A673 (cell line): ENCODE measurements at regions not wholly inside any gene's neighbourhood (a gene's known extent, or its start where the extent isn't known, plus 50 kb on each side); places are given as distances from the start of the nearest gene placed in this dataset.

ENCODE experiments used
- EZH2 ChIP-seq: fragments of 200-600 bp; sonication (generic); IDR thresholded peaks from 2 replicates; pipeline ENCODE4 v1.6.1; 2017; ENCODE audit warnings: borderline replicate concordance, low read depth, mild to moderate bottlenecking, mixed read lengths, antibody characterized with exemption, low read length; ENCODE audit not compliant: poor library complexity, severe bottlenecking
- TF ChIP-seq, protein P1 (sequence below): fragments of 300-800, 200-600 bp; sonication (generic); conservative IDR thresholded peaks from 2 replicates; pipeline ENCODE4 v1.5.1; 2017; ENCODE audit warnings: low read depth, mild to moderate bottlenecking, antibody characterized with exemption, low read length, moderate library complexity, mixed read lengths

DNA sequence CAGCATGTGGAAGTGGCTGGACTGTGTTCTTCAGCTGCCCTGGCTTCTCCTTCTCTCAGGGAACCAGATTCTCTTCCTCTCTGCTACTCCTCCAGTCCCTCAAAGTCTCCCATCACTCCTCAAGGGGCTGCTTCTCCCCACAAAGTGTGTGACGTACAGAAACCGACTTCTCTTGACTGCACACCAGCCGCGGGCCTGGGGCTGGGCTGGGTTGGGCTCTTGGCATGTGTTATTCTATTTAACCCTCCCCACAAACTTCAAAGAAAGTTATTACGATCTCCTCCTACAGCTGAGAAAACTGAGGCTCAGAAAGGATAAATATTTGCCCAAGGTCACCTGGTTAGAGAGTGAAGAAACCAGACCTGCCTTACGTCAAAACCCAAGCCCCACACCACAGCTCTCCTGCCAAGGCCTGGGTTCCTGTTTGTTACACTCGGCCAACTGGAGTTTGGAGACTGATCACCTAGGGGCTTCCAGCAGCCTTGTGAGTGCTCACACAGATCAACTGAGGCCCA lies 269.0 kb downstream of the TFCP2L1 start:
- TF ChIP-seq, protein P1, sequence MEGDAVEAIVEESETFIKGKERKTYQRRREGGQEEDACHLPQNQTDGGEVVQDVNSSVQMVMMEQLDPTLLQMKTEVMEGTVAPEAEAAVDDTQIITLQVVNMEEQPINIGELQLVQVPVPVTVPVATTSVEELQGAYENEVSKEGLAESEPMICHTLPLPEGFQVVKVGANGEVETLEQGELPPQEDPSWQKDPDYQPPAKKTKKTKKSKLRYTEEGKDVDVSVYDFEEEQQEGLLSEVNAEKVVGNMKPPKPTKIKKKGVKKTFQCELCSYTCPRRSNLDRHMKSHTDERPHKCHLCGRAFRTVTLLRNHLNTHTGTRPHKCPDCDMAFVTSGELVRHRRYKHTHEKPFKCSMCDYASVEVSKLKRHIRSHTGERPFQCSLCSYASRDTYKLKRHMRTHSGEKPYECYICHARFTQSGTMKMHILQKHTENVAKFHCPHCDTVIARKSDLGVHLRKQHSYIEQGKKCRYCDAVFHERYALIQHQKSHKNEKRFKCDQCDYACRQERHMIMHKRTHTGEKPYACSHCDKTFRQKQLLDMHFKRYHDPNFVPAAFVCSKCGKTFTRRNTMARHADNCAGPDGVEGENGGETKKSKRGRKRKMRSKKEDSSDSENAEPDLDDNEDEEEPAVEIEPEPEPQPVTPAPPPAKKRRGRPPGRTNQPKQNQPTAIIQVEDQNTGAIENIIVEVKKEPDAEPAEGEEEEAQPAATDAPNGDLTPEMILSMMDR, result no peak
- TF ChIP-seq EZH2, result no peak
